ENCODE measurements at regions not wholly inside any gene's neighbourhood (a gene's known extent, or its start where the extent isn't known, plus 50 kb on each side); places are given as distances from the start of the nearest gene placed in this dataset.

- H3K4me3 Mint-ChIP-seq, result no peak overlapping the region
- no peak overlapping the region for H3T11ph ChIP-seq (ENCODE audit: low read length)
- no peak overlapping the region for H3K23ac ChIP-seq (ENCODE audit: insufficient read length, low read depth, low read length)
- no peak overlapping the region for H2BK20ac ChIP-seq (ENCODE audit: low read depth, low read length, poor library complexity, severe bottlenecking)
- H3K23me2 ChIP-seq (ENCODE audit: insufficient read length, low read depth, low read length, poor library complexity, severe bottlenecking), result no peaks in the 10 kb centered on the region
- H4K20me1 ChIP-seq (ENCODE audit: control insufficient read depth, insufficient read depth, insufficient read length), result no peaks in the 10 kb centered on the region
- no peak overlapping the region for H3K56ac ChIP-seq (ENCODE audit: insufficient read length, low read depth, low read length)
- H3K79me2 ChIP-seq (ENCODE audit: insufficient read depth, low read length), result no peaks in the 10 kb centered on the region
- H2BK12ac ChIP-seq (ENCODE audit: insufficient read length, low read depth, low read length), result no peak overlapping the region
- H2AK5ac ChIP-seq (ENCODE audit: insufficient read length, low read length), result no peak overlapping the region
- H3K4ac ChIP-seq (ENCODE audit: low read depth, low read length), result no peak overlapping the region
- no peak overlapping the region for H3K14ac ChIP-seq (ENCODE audit: insufficient read depth, low read length)
- no peak overlapping the region for H2BK5ac ChIP-seq (ENCODE audit: insufficient read length, low read length)
- H3K18ac ChIP-seq (ENCODE audit: insufficient read length, low read depth, low read length), result no peak overlapping the region
- H3K9me3 Mint-ChIP-seq, result peaks cover 0 to 5% of the 10 kb centered on the region in 2 experiments; a peak in 1 of 5 replicates
- peaks cover 21 to 25% of the 10 kb centered on the region in 2 experiments for H3K4me1 Mint-ChIP-seq
- no peak overlapping the region for H2AFZ ChIP-seq (ENCODE audit: low read length)
- H4K8ac ChIP-seq (replicated peaks; ENCODE audit: insufficient read length, low read depth, low read length), result no peak overlapping the region
- no peak overlapping the region for H3K27ac Mint-ChIP-seq
- H3K27ac ChIP-seq (ENCODE audit: insufficient read length, low read depth, low read length), result no peak overlapping the region
- H4K91ac ChIP-seq (ENCODE audit: insufficient read length, low read depth, low read length), result no peak overlapping the region
- H3K4me2 ChIP-seq (ENCODE audit: insufficient read depth, insufficient read length, low read length), result no peak overlapping the region
- H4K5ac ChIP-seq (ENCODE audit: insufficient read length, low read depth, low read length), result no peak overlapping the region
- no peaks in the 10 kb centered on the region for H3K27me3 ChIP-seq (ENCODE audit: insufficient read depth, low read length)
- no CpG with 5 or more reads among the region's 3 CpGs for WGBS (ENCODE audit: extremely low coverage, insufficient read length, low lambda C conversion rate)
- H3K9ac ChIP-seq (ENCODE audit: extremely low read depth, insufficient read length, low read length), result no peak overlapping the region
- H3K9me3 ChIP-seq (ENCODE audit: control insufficient read depth, low read depth, low read length), result no peaks in the 10 kb centered on the region
- H3K79me1 ChIP-seq (ENCODE audit: insufficient read depth, low read depth, low read length, poor library complexity, severe bottlenecking), result no peaks in the 10 kb centered on the region
- H2BK120ac ChIP-seq (ENCODE audit: low read depth, low read length, poor library complexity, severe bottlenecking), result no peak overlapping the region
- DNase-seq, result no peak
- peaks cover 5 to 7% (median 6%) of the 10 kb centered on the region in 3 experiments; a peak in 6 of 7 replicates for H3K36me3 Mint-ChIP-seq (ENCODE audit: insufficient read depth in 1 of 3, low read depth in 3 of 3)
- H2BK15ac ChIP-seq (ENCODE audit: low read depth, low read length), result no peak overlapping the region
- H3K27me3 Mint-ChIP-seq (ENCODE audit: low read depth), result no peaks in the 10 kb centered on the region; the same call in 1 of the 2 replicates
- peaks cover 6% of the 10 kb centered on the region for H3K4me1 ChIP-seq (ENCODE audit: insufficient read depth, low read length)
- TF ChIP-seq CTCF (conservative IDR thresholded peaks at IDR 0.05), result no peak
These were observed 1195.1 kb upstream of the MAP3K7 start for GRCh38 chr6:91781946-91782345.

Measured in H9 (cell line).